ENCODE measurements at regions not wholly inside any gene's neighbourhood (a gene's known extent, or its start where the extent isn't known, plus 50 kb on each side); places are given as distances from the start of the nearest gene placed in this dataset.

- H3K27ac ChIP-seq = no peak overlapping the region
- no peak overlapping the region for H3K9ac ChIP-seq
- no peak overlapping the region for H3K4me3 ChIP-seq (ENCODE audit: low read depth, low read length)
Measured at GRCh38 chr9:96048956-96049831, 173.7 kb downstream of the ERCC6L2 start.

GRCh38 chr9:96048104-96048955 is 172.8 kb downstream of the ERCC6L2 start:
- Histone ChIP-seq H3K79me2 (no peaks in the 10 kb centered on the region), H3K4me2 (ENCODE audit: low read length) (no peak overlapping the region), H3K36me3 (ENCODE audit: control insufficient read depth, insufficient read depth, low read length) (no peaks in the 10 kb centered on the region), H3K27ac (no peak overlapping the region), H3K27me3 (ENCODE audit: control insufficient read depth, insufficient read depth, low read length) (no peaks in the 10 kb centered on the region), H2AFZ (no peak overlapping the region), H3K9ac (no peak overlapping the region), H3K9me3 (ENCODE audit: control insufficient read depth, low read length) (no peaks in the 10 kb centered on the region), H3K4me3 (ENCODE audit: low read depth, low read length) (no peak overlapping the region), H3K4me1 (no peaks in the 10 kb centered on the region)
- TF ChIP-seq CTCF (IDR thresholded peaks at IDR 0.05) = no peak

More at GRCh38 chr9:96048956-96049831, 173.7 kb downstream of the ERCC6L2 start:
- no peaks in the 10 kb centered on the region for H3K27me3 ChIP-seq (ENCODE audit: control insufficient read depth, insufficient read depth, low read length)
- no peaks in the 10 kb centered on the region for H3K36me3 ChIP-seq (ENCODE audit: control insufficient read depth, insufficient read depth, low read length)
- no peaks in the 10 kb centered on the region for H3K79me2 ChIP-seq
- no peaks in the 10 kb centered on the region for H3K9me3 ChIP-seq (ENCODE audit: control insufficient read depth, low read length)
- H3K4me2 ChIP-seq (ENCODE audit: low read length) = no peak overlapping the region
- H3K4me1 ChIP-seq = no peaks in the 10 kb centered on the region
- no peak overlapping the region for H2AFZ ChIP-seq
- TF ChIP-seq CTCF (IDR thresholded peaks at IDR 0.05) = no peak

GRCh38 chr9:96047741-96048103 is 172.2 kb downstream of the ERCC6L2 start:
- no peak overlapping the region for H3K9ac ChIP-seq
- no peaks in the 10 kb centered on the region for H3K79me2 ChIP-seq
- no peaks in the 10 kb centered on the region for H3K27me3 ChIP-seq (ENCODE audit: control insufficient read depth, insufficient read depth, low read length)
- no peak for TF ChIP-seq CTCF (IDR thresholded peaks at IDR 0.05)
- no peaks in the 10 kb centered on the region for H3K36me3 ChIP-seq (ENCODE audit: control insufficient read depth, insufficient read depth, low read length)
- no peaks in the 10 kb centered on the region for H3K9me3 ChIP-seq (ENCODE audit: control insufficient read depth, low read length)
- no peak overlapping the region for H3K4me2 ChIP-seq (ENCODE audit: low read length)
- H3K4me3 ChIP-seq (ENCODE audit: low read depth, low read length) = no peak overlapping the region
- H3K4me1 ChIP-seq = no peaks in the 10 kb centered on the region
- no peak overlapping the region for H3K27ac ChIP-seq
- no peak overlapping the region for H2AFZ ChIP-seq

GRCh38 chr9:96047116-96047639 is 171.7 kb downstream of the ERCC6L2 start:
- H2AFZ ChIP-seq = no peak overlapping the region
- no peak overlapping the region for H3K9ac ChIP-seq
- H3K27ac ChIP-seq = no peak overlapping the region
- H3K9me3 ChIP-seq (ENCODE audit: control insufficient read depth, low read length) = no peaks in the 10 kb centered on the region
- no peak overlapping the region for H3K4me3 ChIP-seq (ENCODE audit: low read depth, low read length)
- H3K79me2 ChIP-seq = no peaks in the 10 kb centered on the region
- no peaks in the 10 kb centered on the region for H3K4me1 ChIP-seq
- no peak overlapping the region for H3K4me2 ChIP-seq (ENCODE audit: low read length)
- no peak for TF ChIP-seq CTCF (IDR thresholded peaks at IDR 0.05)
- H3K36me3 ChIP-seq (ENCODE audit: control insufficient read depth, insufficient read depth, low read length) = no peaks in the 10 kb centered on the region
- no peaks in the 10 kb centered on the region for H3K27me3 ChIP-seq (ENCODE audit: control insufficient read depth, insufficient read depth, low read length)
